HG02840 (cell line): ENCODE measurements at regions not wholly inside any gene's neighbourhood (a gene's known extent, or its start where the extent isn't known, plus 50 kb on each side); places are given as distances from the start of the nearest gene placed in this dataset.
"Not testable (repeated sequence)": the region's sequence is repeated elsewhere in the genome, so short reads cannot be mapped to it uniquely, and the experiment has no call there.

Source experiments
- ATAC-seq: cut with Tn5 transposase; IDR thresholded peaks from one replicate; pipeline ENCODE4 v1.9.1; 2021; ENCODE audit warnings: mild to moderate bottlenecking, moderate library complexity, moderate number of reproducible peaks; ENCODE audit not compliant: unreplicated experiment, low FRiP score

GRCh38 chr18:70389036-70389435 lies 100.2 kb downstream of the SOCS6 start:
- not testable (repeated sequence) for ATAC-seq

DNA sequence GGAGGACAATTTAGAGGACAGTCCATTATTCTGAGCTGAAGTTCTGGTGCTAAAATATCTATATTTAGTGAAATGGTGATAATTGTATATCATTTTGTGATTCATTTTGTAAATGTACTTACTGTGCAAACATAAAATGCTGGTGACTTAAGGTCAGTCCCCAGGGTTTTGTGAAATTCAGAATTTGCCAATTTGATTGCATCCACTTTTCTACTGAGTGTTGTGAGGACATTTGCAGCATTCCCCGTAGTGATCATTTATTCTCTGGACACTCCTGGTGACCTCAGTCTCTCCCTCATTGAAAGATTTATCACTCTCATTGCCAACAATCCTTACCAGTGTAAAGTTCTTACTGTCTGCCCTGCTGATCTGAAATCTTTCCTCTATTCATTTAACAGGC lies 98.2 kb downstream of the SOCS6 start:
- no peak for ATAC-seq

GRCh38 chr18:70386582-70386981 lies 97.7 kb downstream of the SOCS6 start:
- no peak for ATAC-seq

GRCh38 chr18:70385474-70385873 lies 96.6 kb downstream of the SOCS6 start:
- ATAC-seq: no peak

DNA sequence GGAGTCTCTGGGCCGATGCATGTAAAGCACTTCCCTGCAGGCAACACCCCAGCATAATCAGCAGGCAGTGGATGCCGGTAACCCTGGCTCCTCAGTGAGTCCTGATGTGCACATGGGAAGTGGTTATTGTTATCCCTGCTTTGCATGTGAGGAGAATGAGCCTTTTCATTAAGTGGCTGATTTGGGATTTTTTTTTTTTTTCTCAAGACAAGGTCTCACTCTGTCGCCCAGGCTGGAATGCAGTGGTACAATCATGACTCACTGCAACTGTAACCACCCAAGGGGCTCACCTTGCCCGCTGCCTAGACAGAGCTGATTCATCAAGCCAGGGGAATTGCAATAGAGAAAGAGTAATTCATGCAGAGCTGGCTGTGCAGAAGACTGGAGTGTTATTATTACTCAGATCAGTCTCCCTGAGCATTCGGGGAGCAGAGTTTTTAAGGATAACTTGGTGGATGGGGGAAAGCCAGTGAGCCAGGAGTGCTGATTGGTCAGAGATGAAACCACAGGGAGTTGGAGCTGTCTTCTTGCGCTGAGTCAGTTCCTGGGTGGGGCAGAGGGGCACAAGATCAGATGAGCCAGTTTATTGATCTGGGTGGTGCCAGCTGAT lies 95.4 kb downstream of the SOCS6 start:
- no peak for ATAC-seq

DNA sequence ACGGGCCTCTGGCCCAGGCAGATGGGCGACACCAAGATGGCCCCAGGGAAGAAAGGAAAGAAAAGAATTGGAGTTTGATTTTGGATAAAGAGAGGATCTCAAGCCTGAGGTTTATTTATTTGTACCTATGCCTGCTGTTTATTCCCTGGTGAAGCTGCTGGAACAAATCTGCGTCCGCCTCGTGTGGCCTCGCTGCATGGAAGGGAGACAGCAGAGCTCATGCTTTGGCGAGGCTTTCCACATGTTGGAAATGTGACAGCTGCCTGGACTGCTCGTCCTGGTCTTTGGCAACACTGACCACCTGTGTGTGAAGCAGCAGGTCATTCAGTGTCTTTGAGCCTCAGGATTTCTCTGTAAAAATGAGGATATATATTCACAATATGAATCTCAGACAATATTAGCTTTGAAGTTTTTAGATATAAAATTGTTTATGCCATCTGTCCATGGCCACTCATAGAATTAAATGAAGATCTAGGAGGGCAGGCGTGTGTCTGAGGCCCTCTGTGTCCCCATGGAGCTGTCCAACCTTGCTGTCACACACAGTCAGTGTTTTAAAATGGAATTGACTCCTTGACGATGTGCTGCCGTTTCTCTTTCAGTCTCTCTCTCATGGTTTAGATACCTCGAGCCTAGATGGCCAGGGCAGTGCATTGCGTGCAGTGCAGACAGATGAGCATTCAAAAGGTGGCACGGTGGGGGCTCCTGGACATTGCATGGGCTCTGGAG lies 94.3 kb downstream of the SOCS6 start:
- ATAC-seq: no peak

DNA sequence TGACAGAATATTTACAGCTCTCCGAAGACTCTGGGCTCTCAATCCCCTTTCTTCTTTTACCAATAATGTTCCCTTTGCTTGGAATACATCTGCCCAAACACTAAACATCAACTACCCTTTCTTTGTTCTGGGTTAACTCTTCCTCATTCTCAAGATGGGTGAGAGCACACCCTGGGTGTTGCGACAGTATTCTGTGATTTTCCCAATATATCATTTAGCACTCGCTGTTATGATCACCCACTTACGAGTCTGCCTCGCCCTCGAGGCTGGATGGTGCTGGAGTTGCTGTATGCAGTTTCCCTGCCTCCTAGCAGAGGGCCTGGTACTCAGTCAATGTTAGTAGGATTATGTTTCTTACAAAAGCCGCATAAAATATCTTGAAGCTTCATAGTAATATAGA lies 93.2 kb downstream of the SOCS6 start:
- no peak for ATAC-seq

DNA sequence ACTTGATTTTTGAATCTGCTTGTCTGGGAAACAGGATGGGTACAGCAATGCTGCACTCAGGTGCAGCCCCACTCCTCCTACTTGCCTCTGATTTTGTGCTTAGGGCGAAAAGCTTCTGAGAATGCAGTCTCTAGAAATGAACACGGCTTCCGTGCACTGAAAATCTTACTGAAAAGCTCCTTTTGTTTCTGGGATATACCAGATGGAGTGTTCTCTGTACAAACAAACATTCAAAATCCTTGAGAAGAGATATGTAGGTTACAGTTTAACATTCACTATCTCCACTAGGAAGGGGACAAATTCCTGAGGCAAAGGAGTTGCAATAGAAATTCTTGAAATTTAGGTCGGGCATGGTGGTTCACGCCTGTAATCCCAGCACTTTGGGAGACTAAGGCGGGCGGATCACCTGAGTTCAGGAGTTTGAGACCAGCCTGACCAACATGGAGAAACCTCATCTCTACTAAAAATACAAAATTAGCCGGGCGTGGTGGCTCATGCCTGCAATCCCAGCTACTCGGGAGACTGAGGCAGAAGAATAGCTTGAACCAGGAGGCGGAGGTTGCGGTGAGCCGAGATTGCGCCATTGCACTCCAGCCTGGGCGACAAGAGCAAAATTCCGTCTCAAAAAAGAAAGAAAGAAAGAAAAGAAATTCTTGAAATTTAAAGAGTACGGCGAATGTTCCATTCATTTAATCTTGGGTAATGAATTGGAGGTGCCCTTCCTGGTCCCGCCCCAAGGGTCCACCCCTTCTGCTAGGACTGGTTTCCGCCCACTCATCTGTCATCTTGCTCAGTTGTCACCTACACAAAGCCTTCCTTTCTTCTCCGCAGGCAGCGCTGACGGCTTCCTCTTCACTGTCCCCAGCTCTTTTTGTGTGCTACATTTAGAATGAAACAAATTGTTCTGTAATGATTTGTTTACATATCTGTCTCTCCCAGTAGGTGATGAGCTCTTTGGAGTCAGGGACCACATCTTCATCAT lies 92.4 kb downstream of the SOCS6 start:
- no peak for ATAC-seq
